HG03103 (cell line): ENCODE measurements at regions not wholly inside any gene's neighbourhood (a gene's known extent, or its start where the extent isn't known, plus 50 kb on each side); places are given as distances from the start of the nearest gene placed in this dataset.

ENCODE experiments used
- ATAC-seq: cut with Tn5 transposase; IDR thresholded peaks from one replicate; pipeline ENCODE4 v1.9.1; 2021; ENCODE audit warnings: low read depth; ENCODE audit not compliant: unreplicated experiment

GRCh38 chr14:84674636-84675035 is 855.3 kb upstream of the FLRT2 start:
- ATAC-seq = no peak

GRCh38 chr14:84686550-84686949 is 843.4 kb upstream of the FLRT2 start:
- no peak for ATAC-seq

GRCh38 chr14:84688297-84689025 is 841.5 kb upstream of the FLRT2 start:
- ATAC-seq = no peak

GRCh38 chr14:84694161-84694560 is 835.8 kb upstream of the FLRT2 start:
- ATAC-seq = no peak

GRCh38 chr14:84704601-84705000 is 825.3 kb upstream of the FLRT2 start:
- no peak for ATAC-seq

- no peak for ATAC-seq
These were observed 822.1 kb upstream of the FLRT2 start for GRCh38 chr14:84707830-84708229.

GRCh38 chr14:84708865-84709264 is 821.1 kb upstream of the FLRT2 start:
- no peak for ATAC-seq

GRCh38 chr14:84726471-84726870 is 803.5 kb upstream of the FLRT2 start:
- no peak for ATAC-seq

- ATAC-seq = no peak
These were observed 780.6 kb upstream of the FLRT2 start for GRCh38 chr14:84749191-84749955.

- no peak for ATAC-seq
These were observed 779.7 kb upstream of the FLRT2 start for GRCh38 chr14:84750284-84750683.

- no peak for ATAC-seq
These were observed 779.0 kb upstream of the FLRT2 start for GRCh38 chr14:84750763-84751554.

- no peak for ATAC-seq
These were observed 778.2 kb upstream of the FLRT2 start for GRCh38 chr14:84751745-84752144.

- ATAC-seq = no peak
These were observed 769.3 kb upstream of the FLRT2 start for GRCh38 chr14:84760489-84761126.

- ATAC-seq = no peak
These were observed 762.5 kb upstream of the FLRT2 start for GRCh38 chr14:84767434-84767833.

GRCh38 chr14:84770030-84770429 is 759.9 kb upstream of the FLRT2 start:
- no peak for ATAC-seq

- no peak for ATAC-seq
These were observed 752.6 kb upstream of the FLRT2 start for GRCh38 chr14:84777356-84777755.

- ATAC-seq = no peak
These were observed 747.0 kb upstream of the FLRT2 start for GRCh38 chr14:84782902-84783301.

GRCh38 chr14:84783511-84783910 is 746.4 kb upstream of the FLRT2 start:
- no peak for ATAC-seq

GRCh38 chr14:84785996-84786395 is 743.9 kb upstream of the FLRT2 start:
- ATAC-seq = no peak

- ATAC-seq = no peak
These were observed 740.9 kb upstream of the FLRT2 start for GRCh38 chr14:84789012-84789411.
